GM06990 (cell line): ENCODE measurements at regions not wholly inside any gene's neighbourhood (a gene's known extent, or its start where the extent isn't known, plus 50 kb on each side); places are given as distances from the start of the nearest gene placed in this dataset.

Experiments used
- DNase-seq: peaks from one replicate; pipeline ENCODE4 v3.0.0-alpha.2; 2011; ENCODE audit not compliant: insufficient read length; ENCODE audit errors: extremely low read depth
- H3K27me3 ChIP-seq: replicated peaks from 2 replicates; pipeline ENCODE4 v1.6.0; 2011; ENCODE audit warnings: low read length; ENCODE audit not compliant: control insufficient read depth, insufficient read depth
- H3K36me3 ChIP-seq: 2 replicates; pipeline ENCODE4 v1.5.1; 2011; ENCODE audit warnings: low read length; ENCODE audit not compliant: control insufficient read depth, insufficient read depth
- H3K4me3 ChIP-seq: replicated peaks from 2 replicates; pipeline ENCODE4 v1.5.1; 2011; ENCODE audit warnings: low read depth, mild to moderate bottlenecking, control low read depth, low read length
- TF ChIP-seq, protein P1 (sequence below): IDR thresholded peaks from 2 replicates; pipeline ENCODE4 v1.5.1; 2011; ENCODE audit warnings: low read length, control low read depth, mild to moderate bottlenecking, inconsistent platforms; ENCODE audit not compliant: insufficient read depth, poor library complexity, severe bottlenecking

DNA sequence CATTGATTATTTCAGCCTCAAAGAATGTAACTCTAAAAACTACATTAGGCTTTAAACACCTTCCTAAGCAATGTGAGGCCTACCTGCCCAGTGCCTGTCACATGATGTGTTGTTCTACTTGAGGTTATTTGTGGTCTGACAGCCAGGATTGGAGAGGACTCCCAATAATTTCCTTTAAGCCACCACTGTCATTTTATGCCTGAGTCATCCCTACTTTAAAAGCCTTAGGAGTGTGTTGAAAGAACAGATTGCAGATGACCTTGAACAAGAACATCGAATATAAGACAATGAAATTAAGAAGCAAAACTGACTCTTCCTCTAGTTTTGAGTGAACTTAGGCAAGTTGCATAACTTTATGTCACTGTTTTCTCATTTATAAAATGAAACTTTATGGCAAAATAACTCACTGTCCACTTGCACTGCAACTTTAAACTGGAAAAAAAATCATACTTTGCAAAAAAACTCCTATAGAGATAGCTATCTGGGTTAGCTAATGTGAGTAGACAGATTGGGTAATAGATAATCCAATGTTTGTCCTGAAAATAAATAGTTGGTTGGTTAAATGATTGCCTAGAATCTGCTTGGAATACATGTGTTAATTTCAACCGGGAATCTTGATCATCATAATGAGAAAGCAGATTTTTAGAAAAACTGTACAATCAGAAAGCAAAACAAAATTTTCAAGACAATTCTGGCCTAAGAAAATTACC, 361.2 kb downstream of the SUCLA2 start:
- Histone ChIP-seq H3K4me3 (no peak overlapping the region), H3K27me3 (no peaks in the 10 kb centered on the region), H3K36me3 (no peaks in the 10 kb centered on the region)
- TF ChIP-seq, protein P1, sequence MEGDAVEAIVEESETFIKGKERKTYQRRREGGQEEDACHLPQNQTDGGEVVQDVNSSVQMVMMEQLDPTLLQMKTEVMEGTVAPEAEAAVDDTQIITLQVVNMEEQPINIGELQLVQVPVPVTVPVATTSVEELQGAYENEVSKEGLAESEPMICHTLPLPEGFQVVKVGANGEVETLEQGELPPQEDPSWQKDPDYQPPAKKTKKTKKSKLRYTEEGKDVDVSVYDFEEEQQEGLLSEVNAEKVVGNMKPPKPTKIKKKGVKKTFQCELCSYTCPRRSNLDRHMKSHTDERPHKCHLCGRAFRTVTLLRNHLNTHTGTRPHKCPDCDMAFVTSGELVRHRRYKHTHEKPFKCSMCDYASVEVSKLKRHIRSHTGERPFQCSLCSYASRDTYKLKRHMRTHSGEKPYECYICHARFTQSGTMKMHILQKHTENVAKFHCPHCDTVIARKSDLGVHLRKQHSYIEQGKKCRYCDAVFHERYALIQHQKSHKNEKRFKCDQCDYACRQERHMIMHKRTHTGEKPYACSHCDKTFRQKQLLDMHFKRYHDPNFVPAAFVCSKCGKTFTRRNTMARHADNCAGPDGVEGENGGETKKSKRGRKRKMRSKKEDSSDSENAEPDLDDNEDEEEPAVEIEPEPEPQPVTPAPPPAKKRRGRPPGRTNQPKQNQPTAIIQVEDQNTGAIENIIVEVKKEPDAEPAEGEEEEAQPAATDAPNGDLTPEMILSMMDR: no peak
- DNase-seq: no peak

DNA sequence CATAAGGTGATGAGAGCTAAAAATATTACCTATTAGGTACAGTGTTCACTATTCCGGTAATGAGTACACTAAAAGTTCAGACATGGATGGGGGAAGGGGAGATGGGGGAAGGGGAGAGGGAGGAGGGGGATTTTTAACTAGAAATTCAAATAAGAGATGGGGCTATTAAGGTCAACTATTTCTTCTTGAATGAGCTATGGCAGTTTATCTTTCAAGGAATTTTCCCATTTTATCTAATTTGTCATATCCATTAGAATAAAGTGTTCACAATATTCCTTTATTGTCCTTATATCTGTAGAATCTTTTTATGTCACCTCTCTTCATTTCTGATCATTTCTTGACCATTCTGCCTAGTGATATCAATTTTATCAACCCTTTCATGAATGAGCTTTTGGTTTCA, 362.4 kb downstream of the SUCLA2 start:
- Histone ChIP-seq H3K27me3 (no peaks in the 10 kb centered on the region), H3K4me3 (no peak overlapping the region), H3K36me3 (no peaks in the 10 kb centered on the region)
- no peak for DNase-seq
- TF ChIP-seq, protein P1: no peak

DNA sequence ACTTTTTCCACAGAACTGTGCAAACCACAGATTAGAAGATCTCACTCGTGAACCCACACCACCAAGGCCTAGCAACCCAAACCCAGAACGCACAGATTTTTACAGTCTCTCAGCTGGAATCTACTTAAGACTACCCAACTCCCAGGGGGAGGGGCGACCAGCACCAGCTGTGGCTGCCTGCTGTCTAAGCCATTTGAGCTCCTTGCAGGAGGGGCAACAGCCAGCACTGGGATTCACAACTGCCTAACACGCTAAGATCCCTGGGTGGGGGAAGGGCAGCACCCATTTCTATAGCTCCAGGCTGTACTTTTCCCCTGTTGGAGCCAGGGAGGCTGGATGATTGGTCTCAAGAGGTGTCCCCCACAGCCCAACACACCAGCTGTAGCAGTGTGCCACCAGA, 368.8 kb downstream of the SUCLA2 start:
- TF ChIP-seq, protein P1: no peak
- DNase-seq: no peak

DNA sequence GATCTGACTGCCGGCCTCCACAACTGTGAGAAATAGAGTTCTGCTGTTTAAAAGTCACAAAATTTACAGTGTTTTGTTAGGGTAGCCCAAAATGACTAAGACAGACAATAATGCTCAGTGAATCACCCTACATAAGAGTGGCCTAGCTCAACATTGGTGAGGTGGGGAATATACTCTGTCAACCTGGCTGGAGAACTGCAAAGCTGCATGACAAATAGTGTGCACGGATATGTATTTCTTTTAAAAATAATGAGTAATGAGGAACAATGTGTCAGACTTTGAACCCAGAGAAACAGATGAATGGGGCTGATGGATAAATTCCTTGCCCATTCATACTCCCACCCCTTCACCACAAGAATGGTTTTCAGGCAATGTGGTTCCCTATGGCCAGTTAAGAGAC, 372.4 kb downstream of the SUCLA2 start:
- Histone ChIP-seq H3K36me3 (no peaks in the 10 kb centered on the region), H3K4me3 (no peak overlapping the region), H3K27me3 (no peaks in the 10 kb centered on the region)
- TF ChIP-seq, protein P1: no peak
- DNase-seq: no peak

More for the DNA sequence above, 368.8 kb downstream of the SUCLA2 start:
- H3K27me3 ChIP-seq: no peaks in the 10 kb centered on the region
- no peaks in the 10 kb centered on the region for H3K36me3 ChIP-seq
- no peak overlapping the region for H3K4me3 ChIP-seq

DNA sequence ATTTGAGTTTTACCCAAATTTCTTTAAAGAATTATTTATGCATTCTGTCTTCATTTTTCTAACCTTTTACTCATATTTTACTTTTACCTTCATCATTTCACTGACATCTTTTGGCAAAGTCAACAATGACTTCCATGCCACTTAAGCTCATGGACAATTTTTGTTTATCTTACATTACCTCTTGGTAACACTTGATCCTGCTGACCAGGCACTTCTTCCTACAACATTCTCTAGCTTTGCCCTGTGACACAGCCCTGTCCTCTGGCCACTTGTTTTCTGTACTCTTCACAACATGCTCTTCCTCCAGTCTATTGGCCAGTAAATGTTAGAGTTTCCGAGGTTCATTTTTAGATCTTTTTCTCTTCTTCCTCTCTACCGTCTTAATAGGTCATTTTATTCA, 377.2 kb downstream of the SUCLA2 start:
- Histone ChIP-seq H3K36me3 (no peaks in the 10 kb centered on the region), H3K4me3 (no peak overlapping the region), H3K27me3 (no peaks in the 10 kb centered on the region; the same call in 1 of the 2 replicates)
- TF ChIP-seq, protein P1: no peak
- DNase-seq: no peak

DNA sequence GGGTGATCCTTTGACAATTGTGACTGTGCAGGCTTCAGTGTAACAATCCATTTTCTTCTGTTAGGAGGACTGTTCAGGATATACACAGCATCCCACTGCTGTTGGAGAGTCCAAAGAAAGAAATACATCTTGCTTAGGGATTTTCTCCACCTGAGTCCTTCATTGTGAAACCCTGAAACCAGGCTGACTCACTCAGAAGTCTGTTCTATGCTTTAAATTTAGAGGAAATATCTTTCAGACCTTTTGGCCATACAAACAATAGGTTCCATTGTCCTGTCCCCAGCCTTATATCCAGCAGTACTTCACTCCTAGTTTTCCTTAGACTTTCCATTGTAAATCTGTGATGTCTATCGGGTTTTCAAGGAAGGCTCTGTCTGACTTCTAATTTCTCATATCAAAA, 379.1 kb downstream of the SUCLA2 start:
- no peak overlapping the region for H3K4me3 ChIP-seq
- no peak for DNase-seq
- no peaks in the 10 kb centered on the region; the same call in 1 of the 2 replicates for H3K27me3 ChIP-seq
- H3K36me3 ChIP-seq: no peaks in the 10 kb centered on the region
- TF ChIP-seq, protein P1: no peak
